GM12892 (cell line): ENCODE measurements at regions not wholly inside any gene's neighbourhood (a gene's known extent, or its start where the extent isn't known, plus 50 kb on each side); places are given as distances from the start of the nearest gene placed in this dataset.

Experiments
- POLR2A ChIP-seq: IDR thresholded peaks from 2 replicates; pipeline ENCODE4 v1.6.1; 2011; ENCODE audit warnings: low read depth, low read length, control low read depth
- POLR2AphosphoS5 ChIP-seq: IDR thresholded peaks from 2 replicates; pipeline ENCODE4 v1.6.1; 2011; ENCODE audit warnings: low read depth, low read length, control low read depth

DNA sequence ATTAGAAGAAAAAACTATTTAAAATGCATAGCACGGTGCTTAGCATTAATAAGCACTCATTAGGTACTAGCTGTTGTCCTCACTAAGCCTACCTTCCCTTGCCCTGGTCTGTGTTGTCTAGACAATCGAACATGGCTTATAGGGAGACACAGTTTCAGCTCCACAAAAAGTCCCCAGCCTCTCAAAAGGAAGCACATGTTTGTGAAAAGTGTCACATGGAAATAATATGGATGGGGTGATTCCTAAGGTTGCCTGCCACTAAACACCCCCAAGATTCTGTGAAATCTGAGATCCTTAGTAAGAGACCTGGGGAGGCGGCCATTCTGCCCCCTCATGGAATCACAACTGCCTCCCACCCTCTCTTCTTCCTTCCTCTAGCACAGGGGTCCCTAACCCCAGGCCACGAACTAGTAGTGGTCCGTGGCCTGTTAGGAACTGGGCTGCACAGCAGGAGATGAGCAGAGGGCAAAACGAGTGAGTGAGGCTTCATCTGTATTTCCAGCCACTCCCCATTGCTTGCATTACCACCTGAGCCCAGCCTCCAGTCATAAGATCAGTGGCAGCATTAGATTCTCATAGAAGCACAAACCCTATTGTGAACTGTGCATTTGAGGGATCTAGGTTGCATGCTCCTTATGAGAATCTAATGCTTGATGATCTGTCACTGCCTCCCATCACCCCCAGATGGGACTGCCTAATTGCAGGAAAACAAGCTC, 59.6 kb upstream of the NDUFV2 start:
- TF ChIP-seq POLR2AphosphoS5 (no peak), POLR2A (no peak)
